Suprapubic skin (tissue), 4 donors: ENCODE measurements at regions not wholly inside any gene's neighbourhood (a gene's known extent, or its start where the extent isn't known, plus 50 kb on each side); places are given as distances from the start of the nearest gene placed in this dataset.

Source experiments
- DNase-seq, 2 donors: peaks; one replicate each; pipeline ENCODE4 v3.0.0-alpha.2; 2019; ENCODE audit warnings: low spot score in 2 of 2
- H3K27ac ChIP-seq: fragments of 200-600 bp; sonication (generic); one replicate; pipeline ENCODE4 v1.5.1; 2019
- H3K27me3 ChIP-seq: fragments of 200-600 bp; sonication (generic); one replicate; pipeline ENCODE4 v1.5.1; 2019
- H3K36me3 ChIP-seq: fragments of 200-600 bp; sonication (generic); one replicate; pipeline ENCODE4 v1.5.1; 2019
- H3K4me1 ChIP-seq: fragments of 200-600 bp; sonication (generic); one replicate; pipeline ENCODE4 v1.5.1; 2019
- H3K4me3 ChIP-seq: fragments of 200-600 bp; sonication (generic); one replicate; pipeline ENCODE4 v1.5.1; 2019; ENCODE audit warnings: mild to moderate bottlenecking
- H3K9me3 ChIP-seq: fragments of 200-600 bp; sonication (generic); one replicate; pipeline ENCODE4 v1.5.1; 2019
- EP300 ChIP-seq: sonication (generic); formaldehyde crosslinking; IDR thresholded peaks from one replicate; pipeline ENCODE4 v1.6.1; 2017; ENCODE audit warnings: antibody characterized with exemption
- POLR2A ChIP-seq, 2 donors: fragments of 450-650 bp; IDR thresholded peaks; one replicate each; pipeline ENCODE4 v1.6.1; 2017; ENCODE audit warnings: antibody characterized with exemption in 2 of 2, mild to moderate bottlenecking in 2 of 2, moderate library complexity in 2 of 2
- POLR2AphosphoS5 ChIP-seq, 3 donors: sonication (generic); formaldehyde crosslinking; IDR thresholded peaks; one replicate each; pipeline ENCODE4 v1.6.1; 2017; ENCODE audit warnings: antibody characterized with exemption in 3 of 3
- WGBS: methylation state at CpG from one replicate; pipeline ENCODE4 v1.1.5; 2018; 5-methylcytosine and 5-hydroxymethylcytosine counted together
- TF ChIP-seq, protein P1 (sequence below), 2 donors: fragments of 200-600 bp in 1 of 2; fragments of 450-650 bp in 1 of 2; sonication (generic) in 1 of 2; IDR thresholded peaks; one replicate each; pipeline ENCODE4 v1.5.1; 2016 to 2019; ENCODE audit warnings: antibody characterized with exemption in 2 of 2, mild to moderate bottlenecking in 1 of 2, moderate library complexity in 1 of 2

DNA sequence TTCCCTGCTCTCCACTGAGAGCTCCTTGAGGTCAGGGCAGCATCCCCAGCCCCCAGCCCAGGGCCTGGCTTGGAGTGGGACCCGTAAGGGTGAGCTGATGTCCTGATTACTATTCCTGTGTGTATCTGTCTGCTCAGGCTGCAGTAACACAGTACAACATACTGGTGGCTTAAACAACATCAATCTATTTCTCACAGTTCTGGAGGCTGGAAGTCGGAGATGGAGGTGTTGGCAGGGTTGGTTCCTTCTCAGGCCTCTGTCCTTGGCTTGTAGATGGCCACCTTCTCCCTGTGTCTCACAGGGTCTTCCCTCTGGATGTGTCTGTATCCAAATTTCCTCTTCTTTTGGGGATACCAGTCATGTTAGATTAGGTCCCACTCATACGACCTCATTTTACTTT is 246.4 kb upstream of the POU3F1 start:
- Histone ChIP-seq H3K27ac (no peak overlapping the region), H3K4me3 (no peak overlapping the region), H3K4me1 (no peaks in the 10 kb centered on the region), H3K9me3 (no peaks in the 10 kb centered on the region), H3K27me3 (peaks cover 27% of the 10 kb centered on the region), H3K36me3 (no peaks in the 10 kb centered on the region)
- 92% methylated on average over 3 of the region's 3 CpGs for WGBS
- TF ChIP-seq EP300: no peak
- TF ChIP-seq POLR2AphosphoS5 (IDR thresholded peaks at IDR 0.05): no peak
- no peak for TF ChIP-seq POLR2A (IDR thresholded peaks at IDR 0.05)
- TF ChIP-seq, protein P1, sequence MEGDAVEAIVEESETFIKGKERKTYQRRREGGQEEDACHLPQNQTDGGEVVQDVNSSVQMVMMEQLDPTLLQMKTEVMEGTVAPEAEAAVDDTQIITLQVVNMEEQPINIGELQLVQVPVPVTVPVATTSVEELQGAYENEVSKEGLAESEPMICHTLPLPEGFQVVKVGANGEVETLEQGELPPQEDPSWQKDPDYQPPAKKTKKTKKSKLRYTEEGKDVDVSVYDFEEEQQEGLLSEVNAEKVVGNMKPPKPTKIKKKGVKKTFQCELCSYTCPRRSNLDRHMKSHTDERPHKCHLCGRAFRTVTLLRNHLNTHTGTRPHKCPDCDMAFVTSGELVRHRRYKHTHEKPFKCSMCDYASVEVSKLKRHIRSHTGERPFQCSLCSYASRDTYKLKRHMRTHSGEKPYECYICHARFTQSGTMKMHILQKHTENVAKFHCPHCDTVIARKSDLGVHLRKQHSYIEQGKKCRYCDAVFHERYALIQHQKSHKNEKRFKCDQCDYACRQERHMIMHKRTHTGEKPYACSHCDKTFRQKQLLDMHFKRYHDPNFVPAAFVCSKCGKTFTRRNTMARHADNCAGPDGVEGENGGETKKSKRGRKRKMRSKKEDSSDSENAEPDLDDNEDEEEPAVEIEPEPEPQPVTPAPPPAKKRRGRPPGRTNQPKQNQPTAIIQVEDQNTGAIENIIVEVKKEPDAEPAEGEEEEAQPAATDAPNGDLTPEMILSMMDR (IDR thresholded peaks at IDR 0.05): no peak
- DNase-seq: no peak

DNA sequence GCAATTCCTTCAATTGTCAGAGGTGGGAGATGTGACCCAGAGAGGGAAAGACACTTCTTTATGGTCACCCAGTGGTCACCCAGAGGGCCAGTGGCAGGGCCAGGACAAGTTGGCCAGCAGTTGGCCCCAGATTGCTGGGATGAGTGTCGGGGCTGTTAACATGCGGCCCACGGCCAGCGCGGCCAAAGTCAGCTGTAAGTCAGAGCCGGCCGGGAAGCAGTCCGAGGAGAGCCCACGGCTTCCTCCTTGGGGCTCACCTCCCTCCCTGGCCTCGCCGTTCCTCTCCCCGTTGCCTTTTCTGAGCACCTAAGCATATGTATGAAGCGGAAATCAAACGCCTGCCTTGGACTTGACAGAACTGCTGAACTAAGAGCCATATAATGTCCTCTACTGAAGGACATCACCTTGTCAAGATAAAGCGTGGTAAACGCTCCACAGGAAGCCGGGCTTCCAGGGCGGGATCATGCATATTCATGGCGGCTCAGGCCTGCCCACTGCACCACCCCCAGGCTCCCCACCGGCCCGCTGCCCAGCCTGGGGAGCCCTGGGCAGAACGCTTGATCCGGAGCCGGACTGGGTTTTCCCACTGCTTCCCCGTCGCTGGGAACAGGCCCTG is 245.4 kb upstream of the POU3F1 start:
- no peak for DNase-seq
- H3K4me3 ChIP-seq: no peak overlapping the region
- TF ChIP-seq, protein P1 (IDR thresholded peaks at IDR 0.05): no peak
- TF ChIP-seq EP300 (no peak), POLR2A (IDR thresholded peaks at IDR 0.05) (no peak), POLR2AphosphoS5 (IDR thresholded peaks at IDR 0.05) (no peak)
- H3K36me3 ChIP-seq: no peaks in the 10 kb centered on the region
- H3K9me3 ChIP-seq: no peaks in the 10 kb centered on the region
- H3K4me1 ChIP-seq: no peaks in the 10 kb centered on the region
- H3K27me3 ChIP-seq: peaks cover 25% of the 10 kb centered on the region
- no peak overlapping the region for H3K27ac ChIP-seq
- WGBS: 48% methylated on average over 17 of the region's 26 CpGs

DNA sequence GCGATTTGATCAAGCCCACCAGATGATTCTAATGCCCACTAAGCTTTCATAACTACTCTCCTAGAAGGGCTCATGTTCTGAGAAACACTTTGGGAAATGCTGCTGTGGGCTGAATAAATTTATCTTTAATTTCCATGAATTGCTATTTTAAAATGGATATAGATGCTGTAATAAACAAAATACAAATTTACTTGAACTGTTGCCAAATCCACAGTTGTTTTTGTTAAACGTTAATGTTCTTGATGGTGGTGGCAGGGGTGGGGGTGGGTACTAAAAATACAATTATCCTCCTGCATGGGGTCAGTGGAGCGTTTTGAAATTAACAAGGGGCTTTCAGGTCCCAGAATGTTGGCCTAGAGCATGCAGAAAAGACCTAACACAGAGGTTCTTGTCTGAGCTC is 244.7 kb upstream of the POU3F1 start:
- Histone ChIP-seq H3K27ac (no peak overlapping the region), H3K4me1 (no peaks in the 10 kb centered on the region), H3K27me3 (peaks cover 19% of the 10 kb centered on the region), H3K36me3 (no peaks in the 10 kb centered on the region), H3K9me3 (no peaks in the 10 kb centered on the region), H3K4me3 (no peak overlapping the region)
- no peak for DNase-seq
- TF ChIP-seq POLR2A (IDR thresholded peaks at IDR 0.05): no peak
- TF ChIP-seq, protein P1 (IDR thresholded peaks at IDR 0.05): no peak
- TF ChIP-seq EP300: no peak
- TF ChIP-seq POLR2AphosphoS5 (IDR thresholded peaks at IDR 0.05): no peak
- 43% methylated on average over 3 of the region's 3 CpGs for WGBS

DNA sequence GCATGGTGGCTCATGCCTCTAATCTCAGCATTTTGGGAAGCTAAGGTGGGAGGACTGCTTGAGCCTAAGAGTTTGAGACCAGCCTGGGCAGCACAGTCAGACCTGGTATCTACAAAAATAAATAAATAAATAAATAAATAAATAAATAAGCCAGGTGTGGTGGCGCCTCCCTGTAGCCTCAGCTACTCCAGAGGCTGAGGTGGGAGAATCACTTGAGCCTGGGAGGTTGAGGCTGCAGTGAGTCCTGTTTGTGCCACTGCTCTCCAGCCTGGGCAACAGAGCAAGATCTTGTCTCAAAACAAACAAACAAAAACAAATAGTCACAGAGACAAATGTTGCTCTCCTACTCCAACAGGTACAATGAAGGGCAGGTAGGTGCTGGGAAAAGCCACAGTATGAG is 242.4 kb upstream of the POU3F1 start:
- H3K4me3 ChIP-seq: no peak overlapping the region
- no peaks in the 10 kb centered on the region for H3K4me1 ChIP-seq
- no peaks in the 10 kb centered on the region for H3K36me3 ChIP-seq
- TF ChIP-seq POLR2AphosphoS5 (IDR thresholded peaks at IDR 0.05) (no peak), EP300 (no peak), POLR2A (IDR thresholded peaks at IDR 0.05) (no peak)
- TF ChIP-seq, protein P1 (IDR thresholded peaks at IDR 0.05): no peak
- DNase-seq: no peak
- H3K27ac ChIP-seq: no peak overlapping the region
- WGBS: 90% methylated on average over 1 of the region's 1 CpG
- peaks cover 14% of the 10 kb centered on the region for H3K27me3 ChIP-seq
- no peaks in the 10 kb centered on the region for H3K9me3 ChIP-seq

DNA sequence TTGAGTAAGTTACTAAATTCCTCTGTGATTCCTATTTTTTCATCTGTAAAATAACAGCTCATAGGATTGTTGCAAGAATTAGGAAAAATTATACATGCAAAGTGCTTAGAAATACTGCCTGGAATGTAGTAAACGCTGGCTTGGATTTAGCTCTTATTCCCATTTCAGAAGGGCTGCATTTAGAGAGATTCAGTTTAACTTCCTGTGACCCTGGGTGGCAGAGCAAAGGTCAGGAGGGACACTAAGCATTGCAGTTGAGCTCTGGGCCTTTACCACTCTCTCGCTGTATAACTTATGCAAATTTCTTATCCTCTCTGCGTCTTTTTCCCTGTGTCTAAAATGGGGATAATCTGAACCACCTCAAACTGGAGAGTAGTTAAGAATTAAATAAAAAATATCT is 241.0 kb upstream of the POU3F1 start:
- Histone ChIP-seq H3K4me3 (no peak overlapping the region), H3K36me3 (no peaks in the 10 kb centered on the region), H3K4me1 (no peaks in the 10 kb centered on the region), H3K27me3 (peaks cover 4% of the 10 kb centered on the region), H3K9me3 (no peaks in the 10 kb centered on the region), H3K27ac (no peak overlapping the region)
- DNase-seq: no peak
- TF ChIP-seq, protein P1 (IDR thresholded peaks at IDR 0.05): no peak
- TF ChIP-seq POLR2A (IDR thresholded peaks at IDR 0.05): no peak
- no peak for TF ChIP-seq POLR2AphosphoS5 (IDR thresholded peaks at IDR 0.05)
- TF ChIP-seq EP300: no peak
- WGBS: 42% methylated on average over 3 of the region's 3 CpGs
